Stromal cell of bone marrow (primary cell): ENCODE measurements at regions not wholly inside any gene's neighbourhood (a gene's known extent, or its start where the extent isn't known, plus 50 kb on each side); places are given as distances from the start of the nearest gene placed in this dataset.

Source experiments
- DNase-seq: peaks from one replicate; pipeline ENCODE4 v3.0.0-alpha.2; 2012; ENCODE audit warnings: low read depth

DNA sequence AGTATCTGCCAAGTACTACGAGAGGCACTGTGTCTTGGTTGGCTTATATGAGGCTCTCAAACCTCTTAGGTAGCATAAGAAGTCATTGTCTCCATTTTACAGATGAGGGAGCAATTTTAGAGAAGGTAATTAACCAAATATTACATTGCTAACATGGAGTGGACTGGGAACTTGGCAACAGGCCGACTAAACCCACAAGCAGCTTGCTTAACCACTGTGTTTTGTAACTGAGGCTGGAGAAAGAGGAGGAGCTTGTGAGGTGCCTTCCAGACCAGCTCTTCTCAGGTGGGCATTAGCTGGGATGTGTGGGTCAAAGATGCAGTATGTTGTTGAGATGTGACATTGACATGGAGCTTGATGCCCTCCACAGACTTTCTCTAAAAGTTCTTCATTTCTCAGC lies 835.6 kb upstream of the RBFOX1 start:
- DNase-seq: no peak

DNA sequence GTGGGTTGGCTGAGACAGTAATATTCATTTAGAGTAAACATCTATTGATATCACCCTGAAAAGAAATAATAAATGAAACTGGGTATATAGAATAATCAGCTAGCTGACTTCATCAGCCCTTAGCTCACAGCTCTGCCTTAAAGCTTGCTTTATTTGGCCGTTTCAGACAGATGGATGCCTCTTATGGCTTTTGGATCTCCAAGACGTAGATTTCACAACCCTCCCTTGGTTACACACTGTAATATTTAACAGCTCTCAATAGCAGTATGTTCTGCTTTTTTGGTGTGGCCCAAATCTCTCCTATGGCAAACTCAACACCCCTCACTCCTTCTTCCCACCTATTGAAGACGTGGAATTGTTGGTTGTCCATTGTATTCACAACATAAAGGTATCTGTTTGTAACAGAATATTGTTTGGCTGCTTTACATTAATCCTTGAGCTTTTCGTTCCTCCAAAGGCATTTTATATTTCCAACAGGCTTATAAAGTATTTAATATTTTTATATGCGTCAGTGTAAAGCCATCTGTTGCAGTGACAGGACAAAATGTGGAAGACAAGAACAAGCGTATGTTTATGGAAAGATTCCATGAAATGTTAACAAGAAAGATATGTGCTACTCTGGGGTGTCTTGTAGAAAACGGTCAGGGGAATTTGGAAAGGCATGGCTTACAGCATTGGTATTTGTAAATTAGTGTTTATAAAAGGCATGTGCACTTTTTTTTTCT lies 837.0 kb upstream of the RBFOX1 start:
- no peak for DNase-seq

DNA sequence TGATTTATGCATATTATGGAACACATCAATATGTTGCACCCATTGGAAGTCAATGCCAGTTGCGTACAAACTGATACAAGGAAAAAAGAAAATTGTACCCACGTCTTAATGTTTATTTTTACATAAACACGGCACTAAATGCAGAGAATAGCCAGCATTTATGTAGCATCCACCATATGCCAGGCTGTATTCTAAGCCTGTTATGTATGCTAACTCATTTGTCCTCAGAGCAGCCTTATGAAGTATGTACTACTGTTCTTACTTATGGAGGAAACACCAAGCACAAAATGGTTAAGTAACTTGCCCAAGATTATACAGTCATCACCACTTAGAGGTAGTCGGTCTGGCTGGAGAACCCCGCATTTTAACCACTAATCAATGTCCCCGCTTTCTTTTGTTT lies 837.9 kb upstream of the RBFOX1 start:
- DNase-seq: no peak

DNA sequence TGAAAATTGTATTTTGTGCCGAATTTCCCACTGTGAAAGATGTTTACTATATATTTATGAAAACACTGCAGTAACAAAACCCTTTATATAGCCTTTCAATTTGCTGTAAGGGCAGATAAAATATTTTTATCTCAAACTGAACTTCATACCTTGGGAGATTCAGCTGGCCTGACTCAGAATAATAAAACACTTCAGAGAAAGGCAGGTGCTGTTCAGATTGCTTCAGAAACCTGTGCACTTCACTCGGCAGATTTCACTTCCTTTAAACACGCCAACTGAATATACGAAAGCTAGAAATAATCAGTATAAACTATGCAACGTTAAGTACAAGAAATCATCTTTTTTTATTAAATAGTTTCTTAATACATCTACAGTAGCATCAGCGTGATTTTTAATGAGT lies 839.1 kb upstream of the RBFOX1 start:
- DNase-seq: no peak

DNA sequence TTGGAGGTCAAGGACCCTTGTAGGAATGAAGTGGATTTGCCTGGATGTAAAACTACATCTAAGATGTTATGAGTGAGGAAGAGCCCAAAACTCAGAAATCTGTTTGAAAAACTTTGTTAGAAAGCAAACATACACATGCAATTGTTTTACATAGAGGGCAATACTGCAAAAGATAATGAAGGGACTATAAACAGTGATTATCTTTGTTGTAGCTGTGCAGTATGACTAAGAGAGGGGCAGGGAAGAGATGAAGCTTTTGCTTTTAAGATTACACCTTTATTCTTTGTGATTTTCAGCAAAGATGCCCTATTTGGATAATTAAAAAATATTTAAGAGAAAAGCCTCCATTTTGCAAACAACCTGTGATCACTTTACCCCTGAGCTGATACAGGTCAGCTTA lies 839.9 kb upstream of the RBFOX1 start:
- DNase-seq: no peak

DNA sequence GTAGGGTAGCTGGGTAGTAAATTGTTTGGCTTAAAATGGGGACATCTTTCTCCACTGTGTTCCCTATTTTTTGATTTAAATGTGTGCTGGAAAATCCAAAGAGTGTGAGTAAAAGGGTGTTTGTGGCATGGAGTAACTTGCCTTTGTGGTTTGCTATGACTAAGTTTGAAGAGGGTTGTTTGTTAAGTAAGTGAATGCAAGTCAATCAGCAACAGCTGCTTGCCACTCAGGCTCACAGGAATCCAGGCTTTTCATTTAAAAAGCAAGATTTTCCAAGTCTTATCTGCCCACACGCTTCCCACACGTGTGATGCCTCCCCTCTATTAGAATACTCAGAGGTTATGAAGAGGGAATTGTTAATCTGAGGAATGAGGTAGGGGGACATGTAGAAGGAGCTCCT lies 847.7 kb upstream of the RBFOX1 start:
- DNase-seq: no peak

DNA sequence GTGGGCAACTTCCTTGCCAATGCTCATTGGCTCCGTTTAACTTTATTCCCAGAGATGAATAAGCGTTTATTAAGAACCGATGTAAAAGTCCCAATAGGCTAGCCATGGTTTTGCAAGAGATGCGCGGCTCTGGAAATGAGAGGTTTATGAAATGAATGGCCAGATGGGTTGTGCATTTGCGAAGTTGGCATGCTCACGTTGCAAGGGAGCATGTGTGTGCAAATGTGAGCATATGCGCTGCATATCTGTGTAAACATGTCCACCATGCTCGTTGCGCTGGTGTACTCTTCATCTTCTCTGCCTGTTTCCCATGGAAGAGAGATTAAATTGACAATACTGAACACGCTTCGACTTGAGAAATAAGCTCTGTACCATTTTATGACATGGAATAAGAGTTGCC lies 848.6 kb upstream of the RBFOX1 start:
- DNase-seq: no peak

DNA sequence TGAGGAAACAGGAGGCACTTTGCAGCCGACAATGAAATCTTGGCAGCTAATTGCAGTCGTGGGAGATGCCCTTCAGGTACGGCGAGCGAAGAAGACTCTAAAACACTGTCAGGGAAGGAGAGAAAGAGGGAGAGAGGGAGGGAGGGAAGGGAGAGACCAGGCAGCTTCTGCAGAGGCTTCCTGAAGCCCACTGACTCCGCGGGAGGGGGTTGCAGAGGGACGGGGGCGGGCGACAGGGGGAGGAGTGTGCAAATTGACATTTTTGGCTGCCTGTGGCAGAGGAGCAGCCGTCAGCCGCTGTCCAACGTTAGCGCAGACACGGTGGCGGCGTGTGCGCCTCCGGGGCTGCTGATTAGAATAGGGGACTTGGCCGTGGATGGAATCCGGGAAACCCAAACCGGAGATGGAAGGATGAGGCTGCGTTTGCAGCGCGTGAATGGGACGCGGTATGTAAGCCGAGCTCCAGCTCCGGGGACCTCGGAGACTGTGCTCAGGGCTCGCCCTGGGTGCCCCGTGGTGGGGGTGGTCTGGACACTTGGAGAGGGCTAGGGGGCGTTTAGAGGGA lies 849.1 kb upstream of the RBFOX1 start:
- DNase-seq: no peak

DNA sequence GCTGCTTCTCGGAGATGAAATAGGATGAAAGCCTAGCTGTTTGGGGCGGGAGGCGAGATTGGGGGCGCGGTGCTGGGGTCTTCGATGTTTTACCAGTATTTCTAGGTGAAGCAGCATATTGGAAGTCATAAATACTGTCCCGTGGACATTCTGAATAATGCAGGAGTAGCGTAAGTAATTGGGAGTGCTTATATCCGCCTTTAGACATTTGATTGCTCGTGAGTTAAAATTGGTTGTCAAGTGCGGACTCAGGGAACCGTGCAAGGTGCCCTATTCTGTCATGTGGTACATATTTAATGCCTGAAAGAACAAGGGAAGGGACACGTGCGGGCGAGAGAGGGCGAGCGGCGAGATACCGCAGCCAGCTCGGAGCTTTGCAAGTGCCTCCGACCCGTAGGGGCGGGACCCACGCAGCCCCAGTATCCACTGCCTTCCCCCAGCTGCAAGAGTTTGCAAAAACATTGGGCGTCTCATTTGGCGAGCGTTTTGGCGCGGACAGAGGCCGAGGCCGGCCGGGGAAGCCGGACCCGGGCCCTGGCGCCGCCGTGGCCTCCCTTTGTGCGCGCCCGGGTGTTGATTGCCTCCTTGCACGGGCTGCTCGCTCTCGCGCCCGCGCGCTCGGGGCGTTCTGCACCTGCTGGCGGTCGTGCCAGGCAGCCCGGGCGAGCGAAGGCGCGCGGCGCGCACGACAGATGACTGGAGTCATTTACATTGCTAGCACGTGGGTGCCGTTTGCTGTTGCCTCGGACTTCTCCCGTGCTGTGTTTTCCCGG lies 849.8 kb upstream of the RBFOX1 start:
- no peak for DNase-seq

DNA sequence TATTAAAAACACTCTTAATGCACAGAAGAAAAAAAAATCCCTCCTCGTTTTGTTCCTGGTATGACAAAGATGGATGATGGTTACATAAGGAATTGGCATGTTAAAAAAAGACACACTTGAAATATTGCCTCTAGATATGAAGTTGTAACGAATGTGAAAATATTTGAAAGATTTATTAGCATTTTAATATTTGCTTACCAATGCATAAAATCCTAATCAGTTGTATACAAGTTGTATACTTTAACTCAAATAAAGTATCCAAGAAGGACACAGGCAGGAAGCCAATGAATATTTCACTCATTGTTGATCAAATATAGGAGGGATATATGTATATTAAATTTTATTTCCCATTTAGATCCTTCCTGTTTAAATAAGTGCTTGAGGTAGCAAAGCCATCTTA lies 850.8 kb upstream of the RBFOX1 start:
- DNase-seq: no peak

DNA sequence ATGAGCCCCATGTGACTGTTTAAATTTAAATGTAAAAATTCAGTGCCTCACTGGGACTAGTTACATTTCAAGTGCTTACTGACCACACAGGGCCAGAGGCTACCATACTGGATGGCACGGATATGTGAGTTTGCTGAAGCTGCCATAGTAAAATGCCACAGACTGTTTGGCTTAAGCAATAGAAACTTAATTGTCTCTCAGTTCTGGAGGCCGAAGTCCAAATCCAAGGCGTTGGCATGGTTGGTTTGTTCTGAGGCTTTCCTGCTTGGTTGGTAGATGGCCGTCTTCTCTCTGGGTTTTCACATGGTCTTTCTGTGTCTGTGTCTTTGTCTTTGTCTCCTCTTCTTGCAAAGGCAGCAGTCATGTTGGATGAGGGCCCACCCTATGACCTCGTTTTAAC lies 878.9 kb upstream of the RBFOX1 start:
- DNase-seq: no peak

DNA sequence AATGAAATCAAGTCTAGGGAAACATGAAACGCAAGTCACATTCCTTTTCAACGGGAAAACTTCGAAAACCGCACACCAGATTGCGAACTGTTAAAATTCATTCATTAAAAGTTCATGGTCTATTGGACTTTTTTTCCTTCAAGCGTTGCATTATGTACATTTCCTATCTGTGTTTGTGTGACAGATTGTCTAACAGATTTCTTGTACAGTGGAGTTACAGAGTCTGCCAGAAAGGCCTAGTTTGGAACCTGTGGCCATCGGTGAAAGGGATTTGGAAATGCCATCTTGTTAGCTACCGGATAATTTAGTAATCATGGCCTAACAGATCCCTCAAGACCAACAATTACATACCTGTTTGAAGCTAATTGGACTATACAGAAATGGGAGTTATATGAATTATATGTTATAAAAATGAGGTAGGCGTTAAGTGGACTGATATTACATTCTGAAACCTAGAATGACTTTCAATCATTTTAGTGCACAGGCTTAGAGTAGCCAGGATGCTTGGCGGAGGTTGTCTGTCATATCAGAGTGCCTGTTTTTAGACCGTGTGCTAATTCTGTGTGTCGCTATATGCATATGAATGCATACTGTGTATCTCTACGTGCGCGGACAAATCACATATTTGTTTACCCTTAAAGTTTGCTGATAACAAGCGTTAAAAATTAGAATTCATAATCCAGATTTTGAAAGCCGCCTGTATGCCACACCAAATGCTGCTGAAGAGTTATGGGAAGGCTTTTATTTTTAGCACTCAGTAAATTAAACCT lies 885.4 kb upstream of the RBFOX1 start:
- DNase-seq: no peak

DNA sequence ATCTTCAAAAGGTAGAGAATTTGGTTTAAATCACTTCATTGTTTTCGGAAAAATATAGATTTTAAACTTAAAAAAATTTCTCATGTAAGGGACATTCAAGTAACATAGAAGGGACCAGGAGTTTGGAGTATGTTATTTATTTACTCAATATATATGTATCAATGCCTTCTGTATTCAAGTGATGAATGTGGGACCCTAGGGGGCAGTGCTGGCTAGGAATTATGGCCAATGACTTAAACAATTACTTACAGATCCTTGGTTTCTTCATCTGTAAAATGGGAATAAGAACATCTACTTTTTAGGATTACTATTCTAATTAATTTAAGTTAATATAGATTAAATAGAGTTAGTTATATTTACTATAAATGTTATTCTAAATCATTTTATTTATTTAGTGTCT lies 886.3 kb upstream of the RBFOX1 start:
- DNase-seq: no peak

DNA sequence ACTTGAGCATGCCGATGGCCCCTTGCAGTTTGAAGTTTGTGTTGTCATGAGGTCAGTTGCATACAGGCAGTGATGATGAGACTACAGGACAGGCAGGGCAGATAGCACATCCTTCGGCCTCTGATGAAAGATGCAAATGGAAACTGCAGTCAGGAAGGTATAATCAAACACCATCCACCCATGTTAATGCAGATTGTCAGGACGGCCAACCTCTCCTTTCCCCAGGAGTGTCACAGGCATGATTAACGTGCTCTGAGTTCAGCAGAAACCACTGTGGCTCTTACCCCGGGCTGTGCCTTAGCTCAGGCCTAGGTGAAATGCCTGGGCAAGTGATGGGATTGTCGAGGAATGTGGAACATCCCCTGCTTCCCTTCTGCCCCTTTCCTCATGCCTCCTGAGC lies 893.5 kb upstream of the RBFOX1 start:
- DNase-seq: no peak

DNA sequence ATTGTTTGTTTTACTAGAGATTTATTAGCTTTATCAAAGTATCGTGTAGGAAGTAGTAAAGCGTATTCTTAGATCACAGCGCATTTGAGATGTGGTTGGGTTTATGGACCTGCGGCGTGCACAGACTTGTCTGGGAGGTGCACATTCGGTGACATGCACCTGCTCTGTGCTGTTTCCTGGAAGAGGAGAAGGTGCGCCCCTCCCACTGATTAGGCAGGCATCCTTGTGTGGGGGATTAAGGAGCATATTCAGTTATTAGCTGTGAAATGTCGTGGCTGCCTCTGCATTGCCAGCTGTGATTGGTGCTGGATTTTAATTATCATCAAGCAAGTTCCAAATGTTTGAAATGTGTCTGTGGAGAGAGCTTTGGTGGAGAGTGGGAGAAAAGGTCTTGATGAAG lies 903.8 kb upstream of the RBFOX1 start:
- no peak for DNase-seq

DNA sequence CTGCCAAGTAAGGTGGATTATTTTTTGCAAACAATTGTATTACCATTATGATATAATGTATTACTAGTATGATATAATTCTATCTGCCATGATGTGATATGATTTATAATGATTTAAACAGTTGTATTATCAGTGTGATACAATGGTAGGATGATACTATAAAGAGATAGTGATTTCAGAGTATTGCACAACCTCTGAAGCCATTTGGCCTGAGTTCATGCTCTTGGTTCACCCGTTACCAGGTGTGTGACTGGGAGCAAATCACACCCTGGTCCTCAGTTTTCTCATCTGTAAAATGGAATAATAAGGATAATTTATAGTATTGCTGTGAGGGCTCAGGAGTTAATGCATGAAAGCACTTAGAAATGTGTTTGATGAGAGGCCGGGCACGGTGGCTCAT lies 905.0 kb upstream of the RBFOX1 start:
- DNase-seq: no peak

DNA sequence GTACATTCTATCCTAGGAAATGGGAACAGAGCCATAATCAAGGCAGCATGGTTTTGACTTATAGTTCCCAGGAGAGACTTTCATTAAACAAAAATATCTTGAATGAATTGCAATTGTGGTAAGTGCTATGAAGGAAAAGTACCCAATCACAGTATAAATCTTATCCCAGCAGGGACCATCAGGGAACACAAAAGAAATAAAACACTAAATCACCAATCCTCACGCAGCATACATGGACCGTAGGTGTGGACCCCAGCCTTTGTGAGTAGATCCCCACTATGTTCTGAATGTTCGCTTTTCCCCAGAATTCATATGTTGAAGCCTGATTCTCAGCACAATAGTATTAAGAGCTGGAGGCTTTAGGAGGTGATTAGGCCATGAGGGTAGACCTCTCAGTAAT lies 925.0 kb upstream of the RBFOX1 start:
- DNase-seq: no peak

DNA sequence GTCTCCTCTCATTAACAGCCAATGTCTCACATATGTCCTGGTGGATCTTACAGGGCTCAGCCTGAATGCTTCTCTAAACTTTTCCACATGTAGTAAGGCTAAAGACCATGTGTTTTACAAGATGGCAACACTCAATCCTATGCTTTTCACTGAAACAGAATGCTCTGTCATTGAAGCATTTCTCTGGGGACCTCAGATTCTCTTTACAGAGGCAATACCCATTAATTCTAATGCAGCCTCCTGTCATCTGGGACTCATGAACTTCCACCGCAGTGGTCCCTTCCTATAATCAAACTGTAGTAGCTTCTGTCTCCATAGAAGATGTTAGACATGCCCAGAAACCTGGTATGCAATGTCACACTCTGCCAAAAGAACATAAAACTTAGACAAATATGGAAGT lies 926.6 kb upstream of the RBFOX1 start:
- DNase-seq: no peak

DNA sequence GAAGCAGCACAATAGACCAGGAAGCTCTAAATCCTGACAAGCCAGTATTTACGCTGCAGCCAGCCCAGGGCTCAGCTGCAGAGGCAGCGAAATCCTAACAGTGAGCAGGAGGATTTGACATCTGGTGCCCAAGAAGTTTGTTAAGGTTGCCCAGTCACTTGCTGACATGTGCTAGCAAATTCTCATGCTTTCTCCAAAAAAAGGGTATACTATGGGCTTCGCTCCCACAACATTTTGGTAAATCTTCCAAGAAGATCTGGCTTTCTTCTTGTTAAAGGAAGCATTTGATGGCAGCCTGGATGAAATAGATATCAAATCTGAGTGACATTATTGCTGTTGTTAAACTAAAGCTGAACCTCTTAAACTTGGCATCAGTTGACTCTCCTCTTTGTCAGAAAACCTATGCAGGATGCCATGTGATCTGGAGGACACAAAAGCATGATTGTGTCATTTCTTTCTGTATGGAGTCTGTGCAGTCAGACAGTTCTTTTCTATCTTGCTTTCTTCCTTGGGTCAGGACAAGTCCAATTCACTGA lies 949.7 kb upstream of the RBFOX1 start:
- DNase-seq: no peak

DNA sequence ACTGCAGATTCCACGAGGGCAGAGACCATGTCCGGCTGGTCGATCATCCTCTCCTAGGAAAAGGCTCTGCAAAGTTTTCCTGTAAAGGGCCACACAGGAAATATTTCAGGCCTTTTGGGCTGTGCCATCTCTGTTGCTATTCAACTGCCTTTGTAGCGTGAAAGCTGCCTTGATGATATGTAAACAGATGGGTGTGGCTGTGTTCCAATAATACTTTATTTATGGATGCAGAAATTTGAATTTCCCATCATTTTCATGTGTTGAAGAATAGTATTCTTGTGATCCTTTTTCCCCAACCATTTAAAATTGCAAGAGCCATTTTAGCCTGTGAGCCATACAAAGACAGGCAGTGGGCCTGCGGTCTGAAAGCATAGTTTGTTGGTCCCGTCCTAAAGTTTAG lies 950.7 kb upstream of the RBFOX1 start:
- DNase-seq: no peak

DNA sequence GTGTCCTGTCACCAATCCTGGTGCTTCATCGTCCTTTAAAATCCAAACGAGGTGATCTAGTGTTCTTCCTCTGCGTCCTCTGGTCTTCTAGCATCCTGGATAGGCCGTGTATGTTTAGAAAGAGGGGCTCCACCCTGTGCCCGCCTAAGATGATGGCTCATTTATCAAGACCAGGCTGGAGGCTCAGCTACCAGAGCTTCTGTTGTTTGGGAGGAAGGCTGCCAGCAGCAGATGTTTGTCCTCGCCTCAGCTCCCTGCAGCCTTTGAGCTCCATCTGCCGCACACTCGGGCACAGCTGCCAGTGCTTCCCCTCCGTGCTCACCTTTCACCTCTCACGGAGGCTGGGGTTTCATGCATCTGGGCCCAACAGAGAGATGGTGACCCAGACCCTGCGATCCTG lies 954.7 kb upstream of the RBFOX1 start:
- DNase-seq: no peak

DNA sequence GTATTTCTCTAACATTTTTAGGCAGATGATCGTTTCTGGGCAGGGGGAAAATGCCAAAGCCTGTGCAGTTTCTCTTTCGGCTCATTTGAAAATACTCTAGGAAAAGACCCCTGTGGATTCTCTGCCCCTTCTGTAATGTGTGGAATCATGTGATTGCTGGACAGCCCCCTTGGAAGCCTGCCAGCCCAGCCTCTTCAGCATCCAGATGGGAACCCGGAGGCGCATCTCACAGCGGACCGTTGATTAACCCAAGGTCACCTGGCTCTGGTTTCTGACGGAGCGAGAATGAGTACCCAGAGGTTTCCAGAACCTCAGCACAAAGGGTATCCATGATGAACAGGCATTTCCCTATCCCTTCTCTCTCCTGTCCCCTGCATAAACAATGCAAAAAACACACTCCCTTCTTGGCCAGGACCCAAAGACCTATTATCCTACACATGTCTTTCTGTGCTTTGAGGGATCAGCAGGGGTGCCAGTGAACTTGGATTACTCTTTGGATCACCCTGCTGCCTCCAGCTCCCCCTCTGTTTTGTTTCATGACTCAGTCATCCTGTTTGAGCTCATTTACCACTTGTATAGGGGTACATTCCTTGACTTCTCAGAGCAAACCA lies 957.1 kb upstream of the RBFOX1 start:
- DNase-seq: no peak
